DND-41 (cell line): ENCODE measurements at regions not wholly inside any gene's neighbourhood (a gene's known extent, or its start where the extent isn't known, plus 50 kb on each side); places are given as distances from the start of the nearest gene placed in this dataset.
A peak's percentile ranks its signal among the peaks of the same experiment; 100 is the strongest.

ENCODE experiments used
- ATAC-seq: fragments of 200-7000 bp; cut with Tn5 transposase; 3 replicates; pipeline ENCODE4 v1.9.1; 2021; ENCODE audit warnings: low read depth; ENCODE audit not compliant: insufficient read depth
- DNase-seq: peaks from one replicate; pipeline ENCODE4 v3.0.0-alpha.2; 2020
- H2AFZ ChIP-seq: 2 replicates; pipeline ENCODE4 v1.6.0; 2012; ENCODE audit warnings: low read depth, low read length
- H3K27ac ChIP-seq: 2 replicates; pipeline ENCODE4 v1.5.1; 2012; ENCODE audit warnings: low read length, inconsistent platforms
- H3K27me3 ChIP-seq: fragments of 200-600 bp; sonication (generic); 2 replicates; pipeline ENCODE4 v1.6.0; 2012; ENCODE audit warnings: low read length, mild to moderate bottlenecking, inconsistent platforms; ENCODE audit not compliant: insufficient read depth, poor library complexity
- H3K36me3 ChIP-seq: 2 replicates; pipeline ENCODE4 v1.5.1; 2012; ENCODE audit warnings: low read length, inconsistent platforms; ENCODE audit not compliant: insufficient read depth
- H3K4me1 ChIP-seq: 2 replicates; pipeline ENCODE4 v1.5.1; 2012; ENCODE audit warnings: mild to moderate bottlenecking, low read length; ENCODE audit not compliant: insufficient read depth
- H3K4me2 ChIP-seq: 2 replicates; pipeline ENCODE4 v1.6.0; 2012; ENCODE audit warnings: mild to moderate bottlenecking, moderate library complexity, low read length, inconsistent platforms; ENCODE audit not compliant: insufficient read depth
- H3K4me3 ChIP-seq, 2 experiments: fragments of 200-600 bp in 1 of 2; shearing (Covaris generic) in 1 of 2; 2 replicates each; pipeline ENCODE4 v1.5.1; 2012 to 2016; ENCODE audit warnings: inconsistent platforms in 2 of 2, low read length in 2 of 2, mild to moderate bottlenecking in 2 of 2, low read depth in 1 of 2, moderate library complexity in 1 of 2
- H3K79me2 ChIP-seq: 2 replicates; pipeline ENCODE4 v1.6.0; 2012; ENCODE audit warnings: low read length, inconsistent platforms; ENCODE audit not compliant: insufficient read depth
- H3K9ac ChIP-seq: 2 replicates; pipeline ENCODE4 v1.6.0; 2012; ENCODE audit warnings: low read depth, mild to moderate bottlenecking, inconsistent platforms, low read length, moderate library complexity
- H3K9me3 ChIP-seq: 2 replicates; pipeline ENCODE4 v1.5.1; 2012; ENCODE audit warnings: low read length, moderate library complexity, mild to moderate bottlenecking, inconsistent platforms; ENCODE audit not compliant: insufficient read depth, severe bottlenecking
- H4K20me1 ChIP-seq: 2 replicates; pipeline ENCODE4 v1.6.0; 2012; ENCODE audit warnings: low read length; ENCODE audit not compliant: insufficient read depth
- CTCF ChIP-seq: IDR thresholded peaks from 2 replicates; pipeline ENCODE4 v1.5.1; 2012; ENCODE audit warnings: borderline replicate concordance, low read length, moderate library complexity, mild to moderate bottlenecking; ENCODE audit not compliant: poor library complexity, severe bottlenecking; ENCODE audit errors: extremely low read depth
- EZH2 ChIP-seq: IDR thresholded peaks from 3 replicates; pipeline ENCODE4 v1.6.1; 2012; ENCODE audit warnings: borderline replicate concordance, low read depth, mild to moderate bottlenecking, moderate library complexity, low read length, inconsistent platforms; ENCODE audit not compliant: severe bottlenecking

DNA sequence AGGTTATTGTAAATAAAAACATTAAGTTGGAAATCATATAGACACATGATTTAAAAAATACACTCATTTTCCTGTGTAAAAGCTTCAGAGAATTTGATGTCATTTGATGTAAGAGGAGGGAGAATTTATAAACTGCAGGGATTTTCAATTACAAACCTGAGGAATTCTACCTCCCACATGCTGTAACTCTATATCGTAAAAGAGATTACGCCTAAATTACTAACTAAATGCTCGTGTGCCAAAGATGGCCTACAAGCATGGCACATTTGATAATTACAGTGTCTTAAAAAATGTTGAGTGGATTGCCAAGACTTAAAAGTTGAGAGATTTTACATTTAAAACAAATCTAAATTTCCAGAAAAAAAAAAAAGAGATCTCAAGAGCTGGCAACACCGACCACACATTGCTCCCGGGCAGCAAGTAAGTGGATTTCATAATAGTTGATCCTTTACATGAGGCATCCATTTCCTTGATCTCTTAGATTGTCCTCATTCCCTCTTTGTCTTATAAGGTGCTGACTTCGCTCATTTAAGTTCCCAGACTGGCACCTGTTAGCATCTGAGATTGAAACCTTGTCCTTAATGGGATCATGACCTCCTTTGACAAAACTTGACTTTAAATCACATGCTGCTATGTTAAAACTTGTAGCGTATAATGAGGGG, 840.3 kb upstream of the ZEB2 start:
- H3K79me2 ChIP-seq, result no peaks in the 10 kb centered on the region
- H3K4me1 ChIP-seq, result no peaks in the 10 kb centered on the region
- no peaks in the 10 kb centered on the region for H4K20me1 ChIP-seq
- no peak overlapping the region for H3K9ac ChIP-seq
- no peak overlapping the region for H3K27ac ChIP-seq
- no peak overlapping the region for H3K4me2 ChIP-seq
- H3K27me3 ChIP-seq, result no peaks in the 10 kb centered on the region
- no peak overlapping the region for H3K4me3 ChIP-seq
- no peaks in the 10 kb centered on the region for H3K36me3 ChIP-seq
- H2AFZ ChIP-seq, result peak overlapping the region; percentile 38; the same call in 1 of the 2 replicates
- no peak for DNase-seq
- no peak for ATAC-seq
- no peaks in the 10 kb centered on the region for H3K9me3 ChIP-seq
- TF ChIP-seq EZH2, result no peak
- TF ChIP-seq CTCF, result no peak

GRCh38 chr2:145359561-145359960, 839.6 kb upstream of the ZEB2 start:
- Histone ChIP-seq H2AFZ (no peak overlapping the region), H3K79me2 (no peaks in the 10 kb centered on the region)
- DNase-seq, result no peak

DNA sequence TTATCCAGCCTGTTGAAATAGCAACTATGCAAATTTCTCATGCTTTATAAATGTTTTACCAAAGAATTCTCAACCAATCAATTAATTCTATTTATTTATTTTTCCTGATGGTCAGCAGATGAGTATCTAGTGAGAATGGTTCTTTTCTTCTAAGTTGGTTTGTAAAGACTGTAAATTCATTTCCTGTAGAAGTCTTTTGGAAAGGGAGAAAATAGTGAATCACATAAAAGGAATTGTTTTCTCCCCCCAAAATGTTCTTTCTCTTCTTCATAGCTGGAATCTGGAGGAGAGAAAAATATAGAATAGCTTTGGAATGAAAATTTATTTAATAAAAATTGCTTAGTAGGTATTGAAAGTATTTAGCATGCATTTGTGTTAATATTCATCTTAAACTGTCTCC, 836.1 kb upstream of the ZEB2 start:
- DNase-seq, result no peak
- Histone ChIP-seq H3K4me1 (no peaks in the 10 kb centered on the region), H3K27ac (no peak overlapping the region), H3K27me3 (no peaks in the 10 kb centered on the region), H3K79me2 (no peaks in the 10 kb centered on the region), H3K4me3 (no peak overlapping the region), H3K36me3 (no peaks in the 10 kb centered on the region), H3K9ac (no peak overlapping the region), H3K4me2 (no peak overlapping the region), H4K20me1 (no peaks in the 10 kb centered on the region), H2AFZ (no peak overlapping the region), H3K9me3 (no peaks in the 10 kb centered on the region)
- no peak for TF ChIP-seq CTCF
- TF ChIP-seq EZH2, result no peak
- no peak for ATAC-seq

More at GRCh38 chr2:145359561-145359960, 839.6 kb upstream of the ZEB2 start:
- Histone ChIP-seq H3K4me2 (no peak overlapping the region), H3K4me1 (no peaks in the 10 kb centered on the region), H4K20me1 (no peaks in the 10 kb centered on the region), H3K9ac (no peak overlapping the region), H3K4me3 (no peak overlapping the region), H3K9me3 (no peaks in the 10 kb centered on the region), H3K27ac (no peak overlapping the region), H3K36me3 (no peaks in the 10 kb centered on the region), H3K27me3 (no peaks in the 10 kb centered on the region)
- ATAC-seq, result no peak
- no peak for TF ChIP-seq EZH2
- TF ChIP-seq CTCF, result no peak
